KMS-11 (cell line): ENCODE measurements at regions not wholly inside any gene's neighbourhood (a gene's known extent, or its start where the extent isn't known, plus 50 kb on each side); places are given as distances from the start of the nearest gene placed in this dataset.
A peak's percentile ranks its signal among the peaks of the same experiment; 100 is the strongest.
"Not testable (repeated sequence)": the region's sequence is repeated elsewhere in the genome, so short reads cannot be mapped to it uniquely, and the experiment has no call there.

Source experiments
- H2AFZ ChIP-seq: fragments of 200-600 bp; sonication (generic); 2 replicates; pipeline ENCODE4 v1.6.1; 2016; ENCODE audit warnings: antibody characterized with exemption, mixed run types, low read depth
- H3K27ac ChIP-seq: fragments of 200-600 bp; sonication (generic); 2 replicates; pipeline ENCODE4 v1.6.1; 2016; ENCODE audit warnings: mild to moderate bottlenecking, mixed run types
- H3K27me3 ChIP-seq: fragments of 200-600 bp; sonication (generic); 2 replicates; pipeline ENCODE4 v1.6.1; 2017; ENCODE audit warnings: mild to moderate bottlenecking, low read depth, mixed run types, moderate library complexity; ENCODE audit not compliant: insufficient read depth
- H3K36me3 ChIP-seq: fragments of 200-600 bp; sonication (generic); 2 replicates; pipeline ENCODE4 v1.6.1; 2017; ENCODE audit warnings: mild to moderate bottlenecking, mixed run types; ENCODE audit not compliant: insufficient read depth
- H3K4me1 ChIP-seq: fragments of 200-600 bp; sonication (generic); 2 replicates; pipeline ENCODE4 v1.6.1; 2016; ENCODE audit warnings: mild to moderate bottlenecking, low read depth, mixed run types; ENCODE audit not compliant: poor library complexity, severe bottlenecking
- H3K4me2 ChIP-seq: fragments of 200-600 bp; sonication (generic); 2 replicates; pipeline ENCODE4 v1.7.0; 2016; ENCODE audit warnings: mild to moderate bottlenecking, mixed run types
- H3K4me3 ChIP-seq: fragments of 200-600 bp; sonication (generic); IDR thresholded peaks from 2 replicates; pipeline ENCODE4 v1.6.1; 2017; ENCODE audit warnings: low read depth, low read length, mixed read lengths; ENCODE audit not compliant: insufficient read depth
- H3K79me2 ChIP-seq: fragments of 200-600 bp; sonication (generic); 2 replicates; pipeline ENCODE4 v1.6.1; 2016; ENCODE audit warnings: low read depth, mixed run types; ENCODE audit not compliant: insufficient read depth
- H3K9ac ChIP-seq: fragments of 200-600 bp; sonication (generic); 2 replicates; pipeline ENCODE4 v1.6.1; 2016; ENCODE audit warnings: mild to moderate bottlenecking, mixed run types
- H4K20me1 ChIP-seq: fragments of 200-600 bp; sonication (generic); 2 replicates; pipeline ENCODE4 v1.6.1; 2016; ENCODE audit warnings: mild to moderate bottlenecking, mixed run types; ENCODE audit not compliant: insufficient read depth
- CTCF ChIP-seq: fragments of 200-600 bp; sonication (generic); conservative IDR thresholded peaks from 2 replicates; pipeline ENCODE4 v1.6.1; 2017; ENCODE audit warnings: low read depth, mild to moderate bottlenecking, antibody characterized with exemption, low read length, moderate library complexity, mixed read lengths

GRCh38 chr2:180596453-180596852, 384.0 kb upstream of the UBE2E3 start:
- TF ChIP-seq CTCF = no peak
- H3K4me1 ChIP-seq = peaks cover 10% of the 10 kb centered on the region
- no peaks in the 10 kb centered on the region for H4K20me1 ChIP-seq
- H3K27me3 ChIP-seq = no peaks in the 10 kb centered on the region
- H3K4me3 ChIP-seq = no peak overlapping the region
- H3K4me2 ChIP-seq = no peak overlapping the region
- no peak overlapping the region for H3K27ac ChIP-seq
- no peaks in the 10 kb centered on the region for H3K79me2 ChIP-seq
- H2AFZ ChIP-seq = no peak overlapping the region
- no peak overlapping the region for H3K9ac ChIP-seq
- H3K36me3 ChIP-seq = no peaks in the 10 kb centered on the region

GRCh38 chr2:180591947-180592346, 388.5 kb upstream of the UBE2E3 start:
- Histone ChIP-seq H2AFZ (no peak overlapping the region), H3K4me1 (peaks cover 23% of the 10 kb centered on the region), H4K20me1 (no peaks in the 10 kb centered on the region), H3K36me3 (no peaks in the 10 kb centered on the region), H3K27ac (peak overlapping the region; percentile 48; the same call in 1 of the 2 replicates), H3K79me2 (no peaks in the 10 kb centered on the region), H3K27me3 (no peaks in the 10 kb centered on the region), H3K9ac (no peak overlapping the region), H3K4me3 (no peak overlapping the region), H3K4me2 (no peak overlapping the region)
- TF ChIP-seq CTCF = no peak

DNA sequence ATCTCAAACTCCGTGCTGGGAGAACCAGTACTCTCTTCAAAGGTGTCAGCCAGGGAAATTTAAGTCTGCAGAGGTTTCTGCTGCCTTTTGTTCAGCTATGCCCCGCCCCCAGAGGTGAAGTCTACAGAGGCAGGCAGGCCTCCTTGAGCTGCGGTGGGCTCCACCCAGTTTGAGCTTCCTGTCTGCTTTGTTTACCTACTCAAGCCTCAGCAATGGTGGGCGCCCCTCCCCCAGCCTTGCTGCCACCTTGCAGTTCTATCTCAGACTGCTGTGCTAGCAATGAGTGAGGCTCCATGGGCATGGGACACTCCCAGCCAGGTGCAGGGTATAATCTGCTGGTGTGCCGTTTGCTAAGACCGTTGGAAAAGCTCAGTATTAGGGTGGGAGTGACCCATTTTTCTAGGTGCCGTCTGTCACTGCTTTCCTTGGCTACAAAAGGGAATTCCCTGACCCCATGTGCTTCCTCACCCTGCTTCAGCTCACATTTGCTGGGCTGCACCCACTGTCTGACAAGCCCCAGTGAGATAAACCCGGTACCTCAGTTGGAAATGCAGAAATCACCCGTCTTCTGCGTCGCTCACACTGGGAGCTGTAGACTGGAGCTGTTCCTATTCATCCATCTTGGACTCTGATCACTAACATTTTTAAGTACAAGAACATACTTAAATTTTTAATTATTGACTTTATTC, 389.2 kb upstream of the UBE2E3 start:
- peak overlapping the region; percentile 48 for H3K27ac ChIP-seq
- H4K20me1 ChIP-seq, H3K79me2 ChIP-seq, H3K4me3 ChIP-seq, H3K36me3 ChIP-seq, H3K27me3 ChIP-seq: not testable (repeated sequence)
- H3K4me1 ChIP-seq = peaks cover 23% of the 10 kb centered on the region
- peak overlapping the region; percentile 31; the same call in 1 of the 2 replicates for H3K9ac ChIP-seq
- peak overlapping the region; percentile 91 for H2AFZ ChIP-seq
- H3K4me2 ChIP-seq = peak overlapping the region; percentile 26

- Histone ChIP-seq H4K20me1 (no peaks in the 10 kb centered on the region), H3K9ac (no peak overlapping the region), H3K4me3 (no peak overlapping the region), H3K4me2 (no peak overlapping the region), H3K27ac (no peak overlapping the region), H2AFZ (no peak overlapping the region), H3K79me2 (no peaks in the 10 kb centered on the region), H3K36me3 (no peaks in the 10 kb centered on the region), H3K27me3 (no peaks in the 10 kb centered on the region), H3K4me1 (no peaks in the 10 kb centered on the region)
- no peak for TF ChIP-seq CTCF
Observed at GRCh38 chr2:180583441-180584140, 396.8 kb upstream of the UBE2E3 start.

DNA sequence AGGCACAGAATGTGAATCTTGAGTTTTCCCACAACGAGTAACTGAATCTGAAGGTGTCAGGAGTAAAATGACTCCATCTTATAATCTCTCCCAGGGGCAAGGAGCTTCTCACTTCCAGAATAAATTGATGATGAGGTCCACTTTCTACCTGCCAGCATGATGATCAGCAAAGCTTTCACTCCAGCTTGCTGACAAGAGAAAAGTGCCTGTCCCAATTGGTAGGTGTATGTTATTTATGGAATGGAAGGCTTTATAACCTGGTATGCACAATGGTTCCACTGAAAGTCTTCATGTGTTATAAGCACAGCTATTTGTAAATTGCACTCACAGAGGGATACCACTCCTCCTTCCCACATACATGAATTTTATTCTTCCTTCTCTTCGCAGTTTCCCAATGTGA, 401.0 kb upstream of the UBE2E3 start:
- no peaks in the 10 kb centered on the region for H3K79me2 ChIP-seq
- H3K4me3 ChIP-seq = no peak overlapping the region
- no peaks in the 10 kb centered on the region for H3K27me3 ChIP-seq
- H3K4me1 ChIP-seq = no peaks in the 10 kb centered on the region
- H2AFZ ChIP-seq = no peak overlapping the region
- no peaks in the 10 kb centered on the region for H4K20me1 ChIP-seq
- no peak overlapping the region for H3K27ac ChIP-seq
- no peak for TF ChIP-seq CTCF
- H3K9ac ChIP-seq = no peak overlapping the region
- no peak overlapping the region for H3K4me2 ChIP-seq
- no peaks in the 10 kb centered on the region for H3K36me3 ChIP-seq
